Astrocyte of the hippocampus (primary cell): ENCODE measurements at regions not wholly inside any gene's neighbourhood (a gene's known extent, or its start where the extent isn't known, plus 50 kb on each side); places are given as distances from the start of the nearest gene placed in this dataset.

Experiments used
- DNase-seq: peaks from one replicate; pipeline ENCODE4 v3.0.0; 2011; ENCODE audit warnings: low read depth, low spot score

DNA sequence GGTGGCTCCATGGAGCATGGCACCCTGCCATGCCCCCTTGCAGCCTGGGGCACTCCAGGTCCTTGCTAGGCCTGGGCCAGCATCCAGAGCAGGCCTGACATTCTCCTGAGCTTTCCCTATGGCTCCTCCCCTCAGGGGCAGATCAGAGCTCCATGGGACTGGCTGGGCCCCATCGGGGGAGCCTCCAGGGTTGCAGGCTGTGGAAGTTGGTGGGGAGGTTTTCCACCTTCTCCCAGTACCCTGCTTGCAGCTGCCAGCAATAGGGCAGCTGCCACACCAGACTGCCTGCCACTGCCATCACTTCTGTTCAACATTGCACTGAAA lies 75.7 kb upstream of the TP63 start:
- DNase-seq, result no peak

DNA sequence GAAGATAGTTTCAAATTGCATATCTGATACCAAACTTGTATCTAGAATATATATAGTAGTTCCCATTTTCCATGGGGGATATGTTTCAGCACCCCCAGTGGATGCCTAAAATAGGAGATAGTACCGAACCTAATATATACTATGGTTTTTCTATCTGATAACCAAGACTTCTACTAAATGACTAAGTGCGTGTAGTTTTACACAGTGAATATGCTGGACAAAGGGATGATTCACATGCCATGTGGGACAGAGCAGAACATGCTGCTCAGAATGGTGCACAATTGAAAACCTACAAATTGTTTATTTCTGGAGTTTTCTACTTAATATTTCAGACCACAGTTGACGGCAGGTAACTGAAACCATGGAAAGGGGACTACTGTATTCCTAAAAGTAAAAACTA lies 73.4 kb upstream of the TP63 start:
- DNase-seq, result no peak

DNA sequence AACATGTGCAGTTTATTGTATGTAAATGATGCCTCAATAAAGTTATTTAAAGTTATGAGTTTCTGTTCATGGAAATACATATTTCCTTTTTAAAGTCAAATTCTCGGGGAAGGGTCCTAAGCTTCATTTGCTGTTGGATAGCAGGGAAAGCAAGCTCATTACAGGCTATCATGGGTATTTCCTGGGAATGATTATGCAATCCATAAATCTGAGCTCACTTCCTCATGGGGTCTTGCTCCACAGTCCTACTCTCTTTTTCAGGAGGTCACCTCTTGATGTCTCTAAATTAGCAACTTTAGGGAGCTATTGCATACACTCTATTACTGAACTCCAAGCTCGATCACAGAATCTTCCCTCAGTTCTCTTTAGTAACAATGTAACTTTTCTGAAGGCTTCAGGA lies 69.9 kb upstream of the TP63 start:
- DNase-seq, result no peak

DNA sequence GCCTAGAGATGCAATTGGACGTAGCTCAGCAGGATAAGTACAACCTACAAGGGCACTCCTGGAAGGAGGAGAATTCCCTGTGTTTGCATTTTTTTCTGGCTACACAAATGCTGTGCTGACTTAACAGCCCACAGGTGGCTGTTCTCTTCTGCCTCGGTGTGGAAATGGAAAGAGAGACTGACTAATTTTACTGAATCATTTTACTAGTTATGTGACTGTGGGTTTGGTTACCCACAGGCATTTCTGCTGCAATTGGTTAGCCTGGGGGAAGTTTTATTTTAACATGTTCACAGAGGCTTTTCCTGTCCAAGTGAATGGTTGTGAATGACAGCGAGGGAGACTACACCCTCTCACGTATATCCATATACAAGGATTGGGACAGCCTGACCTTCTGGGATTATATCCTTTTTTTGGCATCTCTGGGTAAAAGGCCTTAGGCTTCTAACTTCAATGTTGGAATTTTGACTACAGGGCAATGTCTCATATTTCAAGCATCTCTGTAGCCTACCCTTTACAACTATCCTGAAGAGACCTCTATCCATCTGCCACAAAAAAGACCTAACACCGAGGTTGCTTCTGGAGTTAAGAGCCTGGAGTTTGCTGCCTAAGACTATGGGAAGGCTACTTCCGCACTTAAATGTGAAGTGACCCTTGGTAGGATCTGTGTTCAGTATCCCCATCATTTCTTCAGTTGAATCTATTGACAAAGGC lies 67.2 kb upstream of the TP63 start:
- peak; percentile 94 for DNase-seq

- DNase-seq, result no peak
Measured at GRCh38 chr3:189566550-189567130, 64.5 kb upstream of the TP63 start.

GRCh38 chr3:189567322-189567721 lies 63.9 kb upstream of the TP63 start:
- DNase-seq, result no peak

GRCh38 chr3:189567766-189568420 lies 63.3 kb upstream of the TP63 start:
- no peak for DNase-seq

DNA sequence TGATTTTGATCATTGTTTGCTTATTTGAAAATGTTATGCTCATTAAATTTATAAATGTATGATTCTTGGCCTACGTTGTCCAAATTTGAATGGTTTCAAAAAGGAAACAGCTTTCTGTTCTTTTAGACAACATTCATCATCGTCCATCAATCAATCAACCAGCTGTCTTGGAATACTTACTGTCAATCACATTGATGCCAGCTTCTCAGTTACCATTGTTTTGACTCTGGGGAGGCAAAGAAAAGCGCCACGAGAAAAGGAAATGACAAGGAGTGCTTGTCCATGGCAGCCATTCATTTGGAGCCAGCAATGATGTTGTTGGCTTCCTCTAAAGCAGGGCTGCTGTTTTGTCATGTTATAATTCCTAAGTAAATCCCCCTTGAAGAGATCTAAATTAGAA lies 62.2 kb upstream of the TP63 start:
- DNase-seq, result no peak

DNA sequence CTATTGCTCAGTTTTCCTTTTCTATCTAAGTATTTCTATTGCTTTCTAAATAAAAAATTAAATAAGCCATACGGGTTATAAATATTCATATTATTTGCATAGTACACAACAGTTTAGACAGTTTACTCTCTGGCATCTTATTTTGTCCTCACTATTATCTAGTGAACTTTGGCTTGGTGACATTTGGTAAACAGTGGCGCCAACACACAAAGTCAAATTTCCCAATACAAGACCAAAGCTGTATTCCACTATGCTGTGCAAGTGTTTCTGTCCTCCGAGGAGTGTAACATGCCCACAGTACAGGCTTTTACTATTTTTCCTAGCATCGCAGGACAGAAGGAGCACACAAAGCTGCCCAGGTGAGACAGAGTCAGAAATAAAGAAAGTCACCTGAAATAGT lies 61.7 kb upstream of the TP63 start:
- no peak for DNase-seq

DNA sequence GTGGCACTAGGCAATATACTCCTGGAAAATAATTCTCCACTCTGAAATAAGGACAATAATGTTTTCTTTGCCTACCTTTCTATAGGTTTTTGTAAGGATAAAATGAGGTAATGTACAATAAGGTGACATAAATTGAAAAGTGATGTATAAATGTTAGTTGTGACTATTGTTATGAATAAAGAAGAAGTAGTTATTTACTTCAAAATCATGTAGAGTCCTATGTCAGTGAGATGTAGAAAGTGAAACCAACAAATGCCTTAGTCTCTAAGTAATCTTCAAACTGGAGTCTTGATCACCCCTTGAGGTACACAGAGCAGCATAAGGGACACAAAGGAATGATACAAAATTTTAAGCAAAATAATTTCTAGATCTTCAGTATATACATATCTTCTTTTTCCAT lies 60.3 kb upstream of the TP63 start:
- DNase-seq, result no peak

DNA sequence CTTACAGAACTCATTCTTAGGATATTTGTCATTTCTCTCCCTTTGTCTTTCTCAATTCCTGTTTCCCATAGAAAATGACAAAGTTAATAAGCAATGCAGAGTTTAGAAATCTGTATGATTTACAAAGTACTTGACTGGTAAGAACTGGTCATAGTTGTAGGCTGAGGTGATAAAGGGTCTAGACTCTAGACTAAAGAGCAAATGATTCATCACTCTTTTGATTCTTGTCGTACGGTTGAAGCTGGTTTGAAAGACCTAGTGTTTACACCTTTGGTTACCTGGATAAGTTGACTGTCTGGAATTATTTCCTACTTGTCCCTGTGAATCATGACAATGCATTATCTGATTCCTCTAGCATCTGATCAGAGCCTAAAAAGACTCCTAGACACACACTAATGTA lies 58.9 kb upstream of the TP63 start:
- DNase-seq, result peak; percentile 10

DNA sequence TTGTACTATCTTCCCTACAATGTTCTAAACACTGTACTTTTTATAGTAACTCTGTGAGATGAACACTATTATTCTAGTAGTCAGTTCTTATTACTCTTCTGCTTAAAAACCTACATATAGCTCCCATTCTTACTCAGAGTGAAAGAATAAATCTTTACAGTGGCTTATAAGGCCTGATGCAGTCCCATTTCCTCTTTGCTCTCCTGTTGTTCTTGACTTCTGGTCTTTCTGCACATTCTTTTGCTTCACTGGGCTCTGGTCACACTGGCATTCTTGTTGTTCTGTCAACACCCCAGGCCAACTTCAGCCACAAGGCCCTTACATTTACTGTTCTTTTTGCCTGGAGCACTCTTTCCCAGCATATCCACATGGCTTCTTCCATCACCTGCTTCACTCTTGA lies 58.2 kb upstream of the TP63 start:
- DNase-seq, result peak; percentile 42

GRCh38 chr3:189576486-189576885 lies 54.7 kb upstream of the TP63 start:
- no peak for DNase-seq

GRCh38 chr3:189577050-189577951 lies 53.9 kb upstream of the TP63 start:
- no peak for DNase-seq

DNA sequence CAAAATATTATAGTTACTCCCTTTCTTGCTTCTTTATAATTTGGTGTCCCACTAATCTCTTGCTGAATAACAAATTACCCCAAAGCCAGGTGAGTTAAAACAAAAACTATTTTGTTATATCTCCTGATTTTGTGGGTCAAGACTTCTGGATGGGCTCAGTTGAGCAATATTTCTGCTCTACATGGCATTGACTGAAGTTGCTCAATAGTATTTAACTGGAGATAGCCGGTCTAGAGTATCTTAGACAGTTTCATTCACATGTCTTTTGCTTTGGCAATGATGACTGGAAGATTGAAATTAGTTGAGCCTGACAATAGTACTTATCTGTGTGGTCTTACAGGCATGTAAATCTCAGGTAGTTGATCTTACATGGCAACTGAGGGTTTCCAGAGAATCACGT lies 51.0 kb upstream of the TP63 start:
- DNase-seq, result no peak
